ENCODE measurements at regions not wholly inside any gene's neighbourhood (a gene's known extent, or its start where the extent isn't known, plus 50 kb on each side); places are given as distances from the start of the nearest gene placed in this dataset.

GRCh38 chr6:82493467-82493866 is 129.8 kb downstream of the TPBG start:
- TF ChIP-seq POLR2A (IDR thresholded peaks at IDR 0.05) (no peak), CTCF (IDR thresholded peaks at IDR 0.05) (no peak)
